Gastroesophageal sphincter (tissue), 4 donors: ENCODE measurements at regions not wholly inside any gene's neighbourhood (a gene's known extent, or its start where the extent isn't known, plus 50 kb on each side); places are given as distances from the start of the nearest gene placed in this dataset.

Experiments
- ATAC-seq: fragments of 150-250 bp; one replicate; pipeline ENCODE4 v1.9.1; 2016; ENCODE audit warnings: mild to moderate bottlenecking, moderate library complexity
- H3K27ac ChIP-seq, 4 donors: fragments of 200-600 bp; sonication (generic) in 3 of 4; 1 replicate in 3 of 4; 2 replicates in 1 of 4; pipeline ENCODE4 v1.5.1; 2016 to 2019
- H3K27me3 ChIP-seq: fragments of 200-600 bp; sonication (generic); one replicate; pipeline ENCODE4 v1.5.1; 2019
- H3K36me3 ChIP-seq, 2 donors: fragments of 200-600 bp; sonication (generic); one replicate each; pipeline ENCODE4 v1.5.1; 2019; ENCODE audit warnings: control low read depth in 1 of 2
- H3K4me1 ChIP-seq, 3 donors: fragments of 200-600 bp; sonication (generic); 1 replicate in 2 of 3; 2 replicates in 1 of 3; pipeline ENCODE4 v1.5.1; 2016 to 2019; ENCODE audit warnings: control low read depth in 2 of 3
- H3K4me3 ChIP-seq, 2 donors: fragments of 200-600 bp; sonication (generic); one replicate each; pipeline ENCODE4 v1.5.1; 2019; ENCODE audit warnings: mild to moderate bottlenecking in 1 of 2, moderate library complexity in 1 of 2
- H3K9me3 ChIP-seq, 3 donors: fragments of 200-600 bp; sonication (generic); one replicate each; pipeline ENCODE4 v1.5.1; 2017 to 2019; ENCODE audit warnings: control low read depth in 2 of 3
- EP300 ChIP-seq: sonication (generic); formaldehyde crosslinking; IDR thresholded peaks from one replicate; pipeline ENCODE4 v1.6.1; 2017; ENCODE audit warnings: antibody characterized with exemption, mild to moderate bottlenecking
- POLR2A ChIP-seq, 2 donors: fragments of 450-650 bp; IDR thresholded peaks; one replicate each; pipeline ENCODE4 v1.6.1; 2017; ENCODE audit warnings: antibody characterized with exemption in 2 of 2, mild to moderate bottlenecking in 2 of 2, moderate library complexity in 1 of 2
- POLR2AphosphoS5 ChIP-seq: sonication (generic); formaldehyde crosslinking; IDR thresholded peaks from one replicate; pipeline ENCODE4 v1.6.1; 2017; ENCODE audit warnings: antibody characterized with exemption
- WGBS, 2 donors: methylation state at CpG; one replicate each; pipeline ENCODE4 v1.1.5; 2018; ENCODE audit warnings: low coverage in 1 of 2; 5-methylcytosine and 5-hydroxymethylcytosine counted together
- TF ChIP-seq, protein P1 (sequence below), 4 experiments: fragments of 200-600 bp in 2 of 4; fragments of 450-650 bp in 2 of 4; sonication (generic) in 1 of 4; IDR thresholded peaks; one replicate each; pipeline ENCODE4 v1.5.1; 2017 to 2019; ENCODE audit warnings: antibody characterized with exemption in 4 of 4, mild to moderate bottlenecking in 2 of 4, moderate library complexity in 2 of 4

GRCh38 chr1:115168026-115168425, 78.7 kb upstream of the TSPAN2 start:
- no peak for TF ChIP-seq POLR2AphosphoS5
- TF ChIP-seq EP300, result no peak
- TF ChIP-seq, protein P1, sequence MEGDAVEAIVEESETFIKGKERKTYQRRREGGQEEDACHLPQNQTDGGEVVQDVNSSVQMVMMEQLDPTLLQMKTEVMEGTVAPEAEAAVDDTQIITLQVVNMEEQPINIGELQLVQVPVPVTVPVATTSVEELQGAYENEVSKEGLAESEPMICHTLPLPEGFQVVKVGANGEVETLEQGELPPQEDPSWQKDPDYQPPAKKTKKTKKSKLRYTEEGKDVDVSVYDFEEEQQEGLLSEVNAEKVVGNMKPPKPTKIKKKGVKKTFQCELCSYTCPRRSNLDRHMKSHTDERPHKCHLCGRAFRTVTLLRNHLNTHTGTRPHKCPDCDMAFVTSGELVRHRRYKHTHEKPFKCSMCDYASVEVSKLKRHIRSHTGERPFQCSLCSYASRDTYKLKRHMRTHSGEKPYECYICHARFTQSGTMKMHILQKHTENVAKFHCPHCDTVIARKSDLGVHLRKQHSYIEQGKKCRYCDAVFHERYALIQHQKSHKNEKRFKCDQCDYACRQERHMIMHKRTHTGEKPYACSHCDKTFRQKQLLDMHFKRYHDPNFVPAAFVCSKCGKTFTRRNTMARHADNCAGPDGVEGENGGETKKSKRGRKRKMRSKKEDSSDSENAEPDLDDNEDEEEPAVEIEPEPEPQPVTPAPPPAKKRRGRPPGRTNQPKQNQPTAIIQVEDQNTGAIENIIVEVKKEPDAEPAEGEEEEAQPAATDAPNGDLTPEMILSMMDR (IDR thresholded peaks at IDR 0.05), result no peak
- TF ChIP-seq POLR2A (IDR thresholded peaks at IDR 0.05), result no peak
- Histone ChIP-seq H3K4me3 (no peak overlapping the region), H3K4me1 (no peaks in the 10 kb centered on the region), H3K9me3 (no peaks in the 10 kb centered on the region), H3K27me3 (no peaks in the 10 kb centered on the region), H3K36me3 (no peaks in the 10 kb centered on the region), H3K27ac (no peak overlapping the region)
- 93 to 96% methylated on average over 3 to 4 of the region's 4 CpGs for WGBS, 2 donors
- no peak for ATAC-seq

DNA sequence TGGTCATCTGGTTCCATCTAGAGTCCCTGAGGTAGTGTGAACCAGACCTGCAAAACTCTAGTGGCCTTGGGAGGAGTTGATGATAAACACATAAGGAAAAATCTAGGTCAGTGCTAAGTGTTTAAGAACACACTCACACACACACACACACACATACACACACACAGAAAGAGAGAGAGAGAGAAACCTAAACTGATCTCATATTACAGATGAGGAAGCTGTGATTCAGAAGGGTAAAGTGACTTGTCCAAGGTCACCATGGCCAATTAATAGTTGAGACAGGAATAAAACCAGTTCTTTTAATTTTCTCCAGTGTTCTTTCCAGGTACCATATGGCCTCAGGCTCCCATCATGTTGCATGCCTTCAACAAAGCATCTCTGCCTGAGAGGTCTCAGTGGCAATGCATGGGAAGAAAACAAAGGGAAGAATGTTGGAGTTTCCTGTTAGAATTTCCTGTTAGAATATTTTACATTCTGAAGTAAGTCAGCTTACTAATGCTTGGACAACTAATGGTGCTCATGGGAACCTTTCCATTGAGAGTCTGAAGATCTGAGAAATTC, 77.3 kb upstream of the TSPAN2 start:
- Histone ChIP-seq H3K4me1 (no peaks in the 10 kb centered on the region), H3K4me3 (no peak overlapping the region), H3K9me3 (no peaks in the 10 kb centered on the region), H3K27ac (no peak overlapping the region), H3K27me3 (no peaks in the 10 kb centered on the region), H3K36me3 (no peaks in the 10 kb centered on the region)
- ATAC-seq, result no peak
- no peak for TF ChIP-seq EP300
- TF ChIP-seq, protein P1 (IDR thresholded peaks at IDR 0.05), result no peak
- no peak for TF ChIP-seq POLR2AphosphoS5
- no peak for TF ChIP-seq POLR2A (IDR thresholded peaks at IDR 0.05)

DNA sequence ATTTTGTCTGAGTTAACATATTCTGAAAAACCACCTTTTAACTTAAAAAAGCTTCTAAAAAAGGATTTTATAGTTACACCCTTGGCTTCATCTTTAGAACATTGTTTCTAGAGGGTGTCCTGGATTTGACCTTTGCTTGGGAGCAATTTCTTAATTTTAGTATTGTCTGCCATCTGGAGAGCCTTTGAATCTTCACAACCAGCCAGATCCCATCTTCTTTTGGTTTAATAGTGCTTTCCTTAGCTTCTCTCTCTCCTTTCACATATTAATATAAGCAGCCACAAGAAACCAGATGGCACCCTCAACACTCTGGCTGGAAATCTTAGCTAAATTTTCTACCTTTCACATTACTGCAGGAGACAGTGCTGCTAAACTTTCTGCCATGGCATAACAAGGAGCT, 76.5 kb upstream of the TSPAN2 start:
- no peak overlapping the region for H3K27ac ChIP-seq
- H3K4me3 ChIP-seq, result no peak overlapping the region
- no peak for ATAC-seq

GRCh38 chr1:115164940-115165705, 75.8 kb upstream of the TSPAN2 start:
- Histone ChIP-seq H3K9me3 (no peaks in the 10 kb centered on the region), H3K4me1 (no peaks in the 10 kb centered on the region), H3K36me3 (no peaks in the 10 kb centered on the region), H3K27me3 (no peaks in the 10 kb centered on the region), H3K4me3 (no peak overlapping the region), H3K27ac (no peak overlapping the region)
- 89 to 92% methylated on average over 6 of the region's 6 CpGs for WGBS, 2 donors
- no peak for ATAC-seq
- TF ChIP-seq, protein P1 (IDR thresholded peaks at IDR 0.05), result no peak
- TF ChIP-seq EP300, result no peak
- no peak for TF ChIP-seq POLR2AphosphoS5
- TF ChIP-seq POLR2A (IDR thresholded peaks at IDR 0.05), result no peak

More for the DNA sequence above, 76.5 kb upstream of the TSPAN2 start:
- TF ChIP-seq POLR2AphosphoS5 (no peak), EP300 (no peak), POLR2A (IDR thresholded peaks at IDR 0.05) (no peak)
- TF ChIP-seq, protein P1 (IDR thresholded peaks at IDR 0.05), result no peak
- Histone ChIP-seq H3K36me3 (no peaks in the 10 kb centered on the region), H3K4me1 (no peaks in the 10 kb centered on the region), H3K27me3 (no peaks in the 10 kb centered on the region), H3K9me3 (no peaks in the 10 kb centered on the region)

GRCh38 chr1:115164484-115164883, 75.2 kb upstream of the TSPAN2 start:
- no peaks in the 10 kb centered on the region for H3K27me3 ChIP-seq
- H3K4me3 ChIP-seq, result no peak overlapping the region
- TF ChIP-seq, protein P1 (IDR thresholded peaks at IDR 0.05), result no peak
- no peak for TF ChIP-seq POLR2AphosphoS5
- no peak for TF ChIP-seq POLR2A (IDR thresholded peaks at IDR 0.05)
- no peak for TF ChIP-seq EP300
- no peak overlapping the region for H3K27ac ChIP-seq
- WGBS, 2 donors, result 62 to 83% methylated on average over 1 of the region's 1 CpG
- no peaks in the 10 kb centered on the region for H3K36me3 ChIP-seq
- no peaks in the 10 kb centered on the region for H3K9me3 ChIP-seq
- no peaks in the 10 kb centered on the region for H3K4me1 ChIP-seq
- peak; percentile 23 for ATAC-seq
